SH-SY5Y (cell line): ENCODE measurements at regions not wholly inside any gene's neighbourhood (a gene's known extent, or its start where the extent isn't known, plus 50 kb on each side); places are given as distances from the start of the nearest gene placed in this dataset.

Experiments used
- GATA2 ChIP-seq: IDR thresholded peaks from 2 replicates; pipeline ENCODE4 v1.6.1; 2011; ENCODE audit warnings: mild to moderate bottlenecking, low read depth, low read length
- GATA3 ChIP-seq: IDR thresholded peaks from 2 replicates; pipeline ENCODE4 v1.6.1; 2011; ENCODE audit warnings: low read depth, mild to moderate bottlenecking, low read length, moderate library complexity

DNA sequence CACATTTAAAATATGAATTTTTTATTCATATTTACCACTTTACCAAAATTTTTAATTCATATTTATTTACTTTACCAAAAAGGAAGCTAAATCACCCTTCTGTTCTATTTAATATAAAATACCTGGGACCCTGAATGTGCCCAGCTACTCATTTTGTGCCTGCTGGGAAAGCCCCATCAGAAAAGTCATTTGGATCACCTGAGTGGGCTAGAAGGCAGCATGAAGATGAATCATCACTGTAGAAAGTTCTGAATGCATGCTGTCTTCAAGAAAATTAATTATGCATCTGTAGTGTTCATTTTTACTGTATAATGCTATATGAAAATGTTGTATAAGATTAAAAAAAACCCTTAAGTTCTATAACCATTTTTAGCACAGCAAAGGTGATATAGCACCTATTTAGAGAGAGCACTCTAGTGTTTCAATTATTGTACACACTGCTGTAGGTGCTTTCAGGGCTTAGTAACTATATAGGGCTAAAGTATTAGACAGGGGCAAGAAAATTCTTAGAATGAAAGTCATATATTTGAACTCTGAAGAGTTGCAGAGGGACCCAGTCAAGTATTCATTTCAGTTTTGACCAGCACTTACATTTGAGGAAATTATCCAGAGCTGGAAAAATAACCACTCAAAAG is 175.1 kb downstream of the NFKBIZ start:
- no peak for TF ChIP-seq GATA3
- TF ChIP-seq GATA2 = no peak
